Karpas-422 (cell line): ENCODE measurements at regions not wholly inside any gene's neighbourhood (a gene's known extent, or its start where the extent isn't known, plus 50 kb on each side); places are given as distances from the start of the nearest gene placed in this dataset.

Source experiments
- DNase-seq: peaks from one replicate; pipeline ENCODE4 v3.0.0-alpha.2; 2015
- H2AFZ ChIP-seq: fragments of 200-600 bp; sonication (generic); 2 replicates; pipeline ENCODE4 v1.6.1; 2014; ENCODE audit warnings: antibody characterized with exemption, low read length, mixed read lengths
- H3K27ac ChIP-seq: fragments of 200-600 bp; sonication (generic); 2 replicates; pipeline ENCODE4 v1.5.1; 2014; ENCODE audit warnings: mild to moderate bottlenecking, low read length, moderate library complexity
- H3K27me3 ChIP-seq: fragments of 200-600 bp; sonication (generic); 2 replicates; pipeline ENCODE4 v1.6.1; 2014; ENCODE audit warnings: low read length, mixed read lengths
- H3K36me3 ChIP-seq: fragments of 200-600 bp; sonication (generic); 2 replicates; pipeline ENCODE4 v1.6.1; 2014; ENCODE audit warnings: low read length, mixed read lengths; ENCODE audit not compliant: insufficient read depth
- H3K4me1 ChIP-seq: fragments of 200-600 bp; sonication (generic); 2 replicates; pipeline ENCODE4 v1.6.1; 2014; ENCODE audit warnings: mild to moderate bottlenecking, low read length, mixed read lengths
- H3K4me2 ChIP-seq: fragments of 200-600 bp; sonication (generic); 2 replicates; pipeline ENCODE4 v1.6.1; 2014; ENCODE audit warnings: low read length, low read depth, mild to moderate bottlenecking; ENCODE audit not compliant: poor library complexity, severe bottlenecking
- H3K4me3 ChIP-seq: fragments of 200-600 bp; sonication (generic); 2 replicates; pipeline ENCODE4 v1.5.1; 2014; ENCODE audit warnings: mild to moderate bottlenecking, antibody characterized with exemption, low read length, mixed read lengths
- H3K79me2 ChIP-seq: fragments of 200-600 bp; sonication (generic); 2 replicates; pipeline ENCODE4 v1.6.1; 2014; ENCODE audit warnings: mild to moderate bottlenecking, low read length, mixed read lengths
- H3K9ac ChIP-seq: fragments of 200-600 bp; sonication (generic); 2 replicates; pipeline ENCODE4 v1.6.0; 2014; ENCODE audit warnings: low read length
- H3K9me2 ChIP-seq: fragments of 200-600 bp; sonication (generic), shearing (Covaris generic); replicated peaks from 2 replicates; pipeline ENCODE4 v1.6.0; 2014; ENCODE audit warnings: mild to moderate bottlenecking, low read length, moderate library complexity; ENCODE audit not compliant: insufficient read depth
- H3K9me3 ChIP-seq: fragments of 300-700, 200-600 bp; sonication (generic); 2 replicates; pipeline ENCODE4 v1.6.1; 2014; ENCODE audit warnings: low read length, mixed read lengths
- H4K20me1 ChIP-seq: fragments of 200-600 bp; sonication (generic); 2 replicates; pipeline ENCODE4 v1.6.1; 2014; ENCODE audit warnings: mild to moderate bottlenecking, antibody characterized with exemption, low read length, low read depth; ENCODE audit not compliant: insufficient read depth

DNA sequence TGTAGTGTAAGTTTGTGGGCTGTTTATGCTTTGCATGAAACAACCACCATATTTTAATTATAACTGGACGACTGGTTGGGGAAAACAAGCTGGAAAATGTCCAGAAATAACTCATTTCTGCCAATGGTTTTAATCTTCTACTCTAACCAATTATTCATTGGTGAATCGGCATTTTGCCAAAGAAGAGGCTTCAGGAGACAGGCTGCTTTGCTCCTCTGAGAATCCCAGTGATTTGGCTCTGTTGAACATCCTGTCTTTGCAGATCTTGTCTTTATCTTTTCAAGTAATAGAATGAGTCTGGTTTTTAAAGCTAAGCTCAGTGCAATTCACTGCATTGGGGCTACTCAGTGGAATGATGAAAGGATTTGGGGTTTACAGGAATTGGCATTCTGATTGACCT lies 109.6 kb downstream of the APOB start:
- Histone ChIP-seq H2AFZ (no peak overlapping the region), H3K4me3 (no peak overlapping the region), H3K27me3 (no peaks in the 10 kb centered on the region), H3K9me2 (no peaks in the 10 kb centered on the region), H3K27ac (no peak overlapping the region), H3K36me3 (no peaks in the 10 kb centered on the region), H3K4me1 (no peaks in the 10 kb centered on the region), H3K79me2 (no peaks in the 10 kb centered on the region), H3K9ac (no peak overlapping the region), H4K20me1 (no peaks in the 10 kb centered on the region), H3K4me2 (no peak overlapping the region), H3K9me3 (no peaks in the 10 kb centered on the region)
- no peak for DNase-seq

DNA sequence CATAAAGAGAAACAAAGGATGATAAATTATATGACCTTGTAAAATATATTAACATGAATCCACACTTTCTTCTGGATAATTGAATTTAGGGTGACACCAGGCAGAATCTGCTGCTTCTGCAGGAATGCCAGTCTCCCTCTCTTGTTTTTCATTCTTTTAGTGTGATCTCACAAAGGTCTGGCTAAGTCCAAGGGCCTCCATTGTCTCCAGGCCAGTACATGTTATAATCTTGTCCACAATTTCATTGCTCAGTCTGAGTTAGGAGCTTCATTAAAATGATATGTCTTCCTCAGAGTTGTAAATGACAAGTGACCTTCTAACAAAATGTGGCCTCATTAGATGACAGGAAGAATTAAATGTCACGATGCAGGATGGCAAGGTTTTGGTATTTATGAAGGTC lies 110.2 kb downstream of the APOB start:
- no peaks in the 10 kb centered on the region for H3K79me2 ChIP-seq
- H3K27ac ChIP-seq = no peak overlapping the region
- no peaks in the 10 kb centered on the region for H3K4me1 ChIP-seq
- DNase-seq = no peak
- H3K4me3 ChIP-seq = no peak overlapping the region
- H3K27me3 ChIP-seq = no peaks in the 10 kb centered on the region
- no peak overlapping the region for H3K4me2 ChIP-seq
- H3K36me3 ChIP-seq = no peaks in the 10 kb centered on the region
- no peak overlapping the region for H2AFZ ChIP-seq
- no peaks in the 10 kb centered on the region for H4K20me1 ChIP-seq
- H3K9me3 ChIP-seq = no peaks in the 10 kb centered on the region
- H3K9me2 ChIP-seq = no peaks in the 10 kb centered on the region
- no peak overlapping the region for H3K9ac ChIP-seq

DNA sequence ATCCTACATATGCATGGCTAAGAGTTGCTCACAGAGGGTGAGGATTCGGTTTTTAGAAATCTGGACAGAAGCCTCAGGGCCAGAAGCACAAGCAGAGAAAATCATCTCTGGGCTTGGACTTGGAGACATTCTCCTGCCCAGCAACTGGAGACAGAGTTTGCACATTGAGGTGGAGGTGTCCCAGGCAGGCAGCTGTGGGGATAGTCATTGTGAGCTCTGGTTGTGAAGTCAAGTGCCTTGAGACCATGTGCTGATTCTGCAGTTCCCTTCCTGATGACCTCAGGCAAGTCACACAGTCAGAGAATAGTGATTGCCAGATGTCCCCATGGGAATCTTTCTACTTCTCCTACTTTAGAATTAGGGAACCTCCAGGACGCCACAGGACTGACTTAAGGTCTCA lies 108.4 kb upstream of the LDAH start:
- Histone ChIP-seq H3K79me2 (no peaks in the 10 kb centered on the region), H3K4me3 (no peak overlapping the region), H3K9me3 (no peaks in the 10 kb centered on the region), H3K4me2 (no peak overlapping the region), H2AFZ (no peak overlapping the region), H3K27me3 (no peaks in the 10 kb centered on the region), H4K20me1 (no peaks in the 10 kb centered on the region), H3K36me3 (no peaks in the 10 kb centered on the region), H3K4me1 (no peaks in the 10 kb centered on the region), H3K27ac (no peak overlapping the region), H3K9ac (no peak overlapping the region), H3K9me2 (no peaks in the 10 kb centered on the region)
- no peak for DNase-seq

DNA sequence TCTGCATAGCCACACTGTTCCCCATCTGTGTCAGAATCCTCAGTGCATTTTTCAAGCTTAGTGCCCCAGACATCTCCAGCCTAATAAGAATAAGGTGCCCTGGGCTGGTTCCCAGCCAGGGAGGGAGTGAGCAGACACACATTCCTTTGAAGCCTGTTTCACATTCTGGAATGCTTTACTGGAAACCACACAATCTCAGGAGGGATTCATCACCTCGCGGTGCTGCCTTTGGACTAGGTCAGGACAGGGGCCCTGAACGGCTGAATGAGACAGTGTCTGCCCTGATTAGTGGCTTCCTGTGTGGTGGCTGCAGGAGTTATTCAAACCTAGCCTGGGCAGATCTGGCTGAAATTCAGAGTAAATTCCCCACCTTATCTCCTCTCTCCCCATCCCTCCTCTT lies 108.0 kb upstream of the LDAH start:
- H3K79me2 ChIP-seq = no peaks in the 10 kb centered on the region

DNA sequence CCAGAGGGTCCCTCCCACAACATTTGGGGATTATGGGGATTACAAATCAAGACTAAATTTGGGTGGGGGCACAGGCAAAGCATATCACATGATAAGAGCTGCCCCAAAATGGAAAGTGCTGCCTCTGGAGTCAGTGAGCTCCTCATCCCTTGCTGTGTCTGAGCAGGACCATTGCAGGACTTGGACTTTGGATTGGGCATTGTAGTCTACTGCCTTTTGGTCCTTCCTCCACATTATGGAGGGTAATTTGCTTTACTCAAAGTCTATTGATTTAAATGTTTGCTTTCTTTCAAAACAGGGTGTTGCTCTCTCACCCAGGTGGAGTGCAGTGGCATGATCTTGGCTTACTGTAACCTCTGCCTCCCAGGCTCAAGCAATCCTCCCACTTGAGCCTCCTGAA lies 106.8 kb upstream of the LDAH start:
- no peak overlapping the region for H3K4me3 ChIP-seq
- H3K9ac ChIP-seq = no peak overlapping the region
- no peak overlapping the region for H3K27ac ChIP-seq
- no peak for DNase-seq
- no peaks in the 10 kb centered on the region for H3K9me3 ChIP-seq
- H2AFZ ChIP-seq = no peak overlapping the region
- no peaks in the 10 kb centered on the region for H3K9me2 ChIP-seq
- no peaks in the 10 kb centered on the region for H3K36me3 ChIP-seq
- H4K20me1 ChIP-seq = no peaks in the 10 kb centered on the region
- no peaks in the 10 kb centered on the region for H3K27me3 ChIP-seq
- no peaks in the 10 kb centered on the region for H3K79me2 ChIP-seq
- no peaks in the 10 kb centered on the region for H3K4me1 ChIP-seq
- H3K4me2 ChIP-seq = no peak overlapping the region

More for the DNA sequence above, 108.0 kb upstream of the LDAH start:
- no peaks in the 10 kb centered on the region for H4K20me1 ChIP-seq
- H3K4me2 ChIP-seq = no peak overlapping the region
- H2AFZ ChIP-seq = no peak overlapping the region
- H3K9me3 ChIP-seq = no peaks in the 10 kb centered on the region
- H3K9ac ChIP-seq = no peak overlapping the region
- H3K4me1 ChIP-seq = no peaks in the 10 kb centered on the region
- H3K4me3 ChIP-seq = no peak overlapping the region
- no peaks in the 10 kb centered on the region for H3K27me3 ChIP-seq
- H3K36me3 ChIP-seq = no peaks in the 10 kb centered on the region
- H3K9me2 ChIP-seq = no peaks in the 10 kb centered on the region
- DNase-seq = no peak
- H3K27ac ChIP-seq = no peak overlapping the region

DNA sequence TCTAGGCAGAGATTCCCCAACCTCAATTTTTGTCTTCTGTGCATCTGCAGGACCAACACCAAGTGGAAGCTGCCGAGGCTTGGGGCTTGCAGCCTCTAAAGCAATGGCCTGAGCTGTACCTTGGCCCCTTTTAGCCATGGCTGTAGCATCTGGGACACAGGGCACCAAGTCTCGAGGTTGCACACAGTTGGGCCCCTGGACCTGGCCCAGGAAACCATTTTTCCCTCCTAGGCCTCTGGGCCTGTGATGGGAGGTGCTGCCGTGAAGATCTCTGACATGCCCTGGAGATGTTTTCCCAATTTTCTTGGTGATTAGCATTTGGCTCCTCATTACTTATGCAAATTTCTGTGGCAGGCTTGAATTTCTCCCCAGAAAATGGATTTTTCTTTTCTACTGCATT lies 105.7 kb upstream of the LDAH start:
- no peak overlapping the region for H2AFZ ChIP-seq
- no peak overlapping the region for H3K4me3 ChIP-seq
- H3K9me2 ChIP-seq = no peaks in the 10 kb centered on the region
- no peaks in the 10 kb centered on the region for H3K79me2 ChIP-seq
- no peaks in the 10 kb centered on the region for H3K36me3 ChIP-seq
- H3K9ac ChIP-seq = no peak overlapping the region
- no peak for DNase-seq
- H3K27ac ChIP-seq = no peak overlapping the region
- H3K4me1 ChIP-seq = no peaks in the 10 kb centered on the region
- H4K20me1 ChIP-seq = no peaks in the 10 kb centered on the region
- H3K27me3 ChIP-seq = no peaks in the 10 kb centered on the region
- H3K4me2 ChIP-seq = no peak overlapping the region
- no peaks in the 10 kb centered on the region for H3K9me3 ChIP-seq

DNA sequence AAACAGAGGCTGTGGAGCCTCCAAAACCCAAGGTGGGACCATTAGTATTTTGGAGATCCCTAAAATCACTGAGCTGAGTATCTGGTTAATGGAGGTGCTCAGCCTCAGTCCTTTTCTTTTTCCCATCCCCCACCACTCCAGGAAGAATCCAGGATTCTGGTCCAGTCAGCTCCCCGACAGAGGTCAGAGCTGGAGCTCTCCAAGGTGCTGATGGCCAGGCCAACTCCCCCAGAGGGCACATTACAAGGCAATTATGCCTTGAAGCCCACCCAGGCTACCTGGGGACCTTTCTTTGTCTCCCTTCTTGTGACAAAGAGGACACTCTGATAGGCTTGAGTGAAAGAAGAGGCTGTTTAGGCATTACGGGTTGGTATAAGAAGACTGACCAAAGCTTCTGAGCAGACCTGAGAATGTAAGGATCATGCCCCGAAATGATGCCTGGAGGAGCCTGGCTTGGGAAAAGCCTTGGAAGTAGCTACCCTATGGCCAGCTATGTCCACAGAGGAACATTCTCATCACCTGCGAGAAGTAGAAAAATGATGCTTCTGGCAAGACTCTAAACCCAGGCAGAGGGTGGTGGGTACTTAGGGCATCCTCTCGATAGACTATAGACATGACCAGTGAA lies 102.5 kb upstream of the LDAH start:
- H3K9me3 ChIP-seq = no peaks in the 10 kb centered on the region
- peak; percentile 41 for DNase-seq
- H3K9me2 ChIP-seq = no peaks in the 10 kb centered on the region
- no peak overlapping the region for H2AFZ ChIP-seq
- H3K27ac ChIP-seq = no peak overlapping the region
- no peaks in the 10 kb centered on the region for H3K36me3 ChIP-seq
- H3K9ac ChIP-seq = no peak overlapping the region
- no peak overlapping the region for H3K4me3 ChIP-seq
- no peak overlapping the region for H3K4me2 ChIP-seq
- H3K79me2 ChIP-seq = no peaks in the 10 kb centered on the region
- H3K4me1 ChIP-seq = no peaks in the 10 kb centered on the region
- H4K20me1 ChIP-seq = no peaks in the 10 kb centered on the region
- H3K27me3 ChIP-seq = no peaks in the 10 kb centered on the region

DNA sequence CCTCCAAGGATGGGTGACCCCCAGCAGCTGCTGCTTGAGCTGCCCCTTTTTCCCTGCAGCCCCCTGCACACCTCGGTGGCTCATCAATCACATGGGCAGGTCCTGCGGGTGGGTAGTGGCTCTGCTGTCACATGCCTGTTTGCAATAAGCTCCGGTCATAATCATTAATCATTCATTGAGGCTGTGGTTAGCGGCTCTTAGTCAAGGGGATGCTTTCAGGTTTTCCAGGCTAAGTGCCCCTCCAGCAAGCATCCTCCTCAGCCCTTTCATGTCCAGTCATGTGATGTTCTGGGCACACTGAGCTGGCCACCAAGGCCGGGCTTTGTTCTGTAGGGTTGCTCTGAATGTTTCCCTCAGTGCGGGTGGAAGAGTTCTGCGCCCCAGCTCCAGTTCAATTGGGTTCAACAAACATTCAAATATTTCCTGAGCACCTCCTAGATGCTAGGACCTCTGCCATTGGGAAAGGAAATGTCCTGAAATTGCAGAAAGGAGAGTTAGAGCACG lies 96.4 kb upstream of the LDAH start:
- H3K9ac ChIP-seq = no peak overlapping the region
- no peak for DNase-seq

More for the DNA sequence above, 96.4 kb upstream of the LDAH start:
- Histone ChIP-seq H3K4me3 (no peak overlapping the region), H2AFZ (no peak overlapping the region), H4K20me1 (no peaks in the 10 kb centered on the region), H3K4me1 (no peaks in the 10 kb centered on the region), H3K9me2 (no peaks in the 10 kb centered on the region), H3K4me2 (no peak overlapping the region), H3K27me3 (no peaks in the 10 kb centered on the region; the same call in 1 of the 2 replicates), H3K9me3 (no peaks in the 10 kb centered on the region), H3K79me2 (no peaks in the 10 kb centered on the region), H3K36me3 (no peaks in the 10 kb centered on the region), H3K27ac (no peak overlapping the region)
